Loucy (cell line): ENCODE measurements at regions not wholly inside any gene's neighbourhood (a gene's known extent, or its start where the extent isn't known, plus 50 kb on each side); places are given as distances from the start of the nearest gene placed in this dataset.

Experiments
- H2AFZ ChIP-seq: fragments of 200-600 bp; sonication (generic); 2 replicates; pipeline ENCODE4 v1.6.0; 2016; ENCODE audit warnings: antibody characterized with exemption, mild to moderate bottlenecking, low read length, moderate library complexity
- H3F3A ChIP-seq: fragments of 200-600 bp; 2 replicates; pipeline ENCODE4 v1.6.0; 2016; ENCODE audit warnings: antibody characterized with exemption, low read depth, mild to moderate bottlenecking
- H3K27me3 ChIP-seq: fragments of 200-600 bp; sonication (generic); 2 replicates; pipeline ENCODE4 v1.6.1; 2014; ENCODE audit warnings: low read length, mild to moderate bottlenecking; ENCODE audit not compliant: insufficient read depth, poor library complexity, severe bottlenecking
- H3K36me3 ChIP-seq: fragments of 200-600 bp; sonication (generic); 2 replicates; pipeline ENCODE4 v1.6.1; 2016; ENCODE audit warnings: low read length; ENCODE audit not compliant: insufficient read depth
- H3K4me1 ChIP-seq: fragments of 200-600 bp; sonication (generic); 2 replicates; pipeline ENCODE4 v1.5.1; 2014; ENCODE audit warnings: low read length, mild to moderate bottlenecking; ENCODE audit not compliant: insufficient read depth, poor library complexity, severe bottlenecking
- H3K4me2 ChIP-seq: fragments of 200-600 bp; sonication (generic); 2 replicates; pipeline ENCODE4 v1.6.0; 2014; ENCODE audit warnings: antibody characterized with exemption, low read length, low read depth, mild to moderate bottlenecking; ENCODE audit not compliant: poor library complexity, severe bottlenecking
- H3K4me3 ChIP-seq: fragments of 200-600 bp; sonication (generic); 2 replicates; pipeline ENCODE4 v1.5.1; 2014; ENCODE audit warnings: low read length, mild to moderate bottlenecking, mixed read lengths; ENCODE audit not compliant: poor library complexity, severe bottlenecking
- H3K79me2 ChIP-seq: fragments of 200-600 bp; sonication (generic); 2 replicates; pipeline ENCODE4 v1.6.1; 2014; ENCODE audit warnings: low read length; ENCODE audit not compliant: insufficient read depth
- H3K9ac ChIP-seq: fragments of 200-600 bp; sonication (generic); 2 replicates; pipeline ENCODE4 v1.6.0; 2014; ENCODE audit warnings: mild to moderate bottlenecking, low read depth, low read length, moderate library complexity; ENCODE audit not compliant: poor library complexity, severe bottlenecking
- H3K9me2 ChIP-seq: fragments of 200-600 bp; sonication (generic); replicated peaks from 2 replicates; pipeline ENCODE4 v1.6.1; 2016; ENCODE audit warnings: low read depth, low read length, mixed read lengths
- H3K9me3 ChIP-seq: fragments of 200-600 bp; sonication (generic); 2 replicates; pipeline ENCODE4 v1.6.1; 2014; ENCODE audit warnings: mild to moderate bottlenecking, antibody characterized with exemption, low read length, low read depth; ENCODE audit not compliant: insufficient read depth
- H4K20me1 ChIP-seq: fragments of 200-600 bp; sonication (generic); 2 replicates; pipeline ENCODE4 v1.6.0; 2014; ENCODE audit warnings: antibody characterized with exemption, low read length, mild to moderate bottlenecking; ENCODE audit not compliant: insufficient read depth, poor library complexity, severe bottlenecking
- EZH2phosphoT487 ChIP-seq: fragments of 200-600 bp; IDR thresholded peaks from 2 replicates; pipeline ENCODE4 v1.6.1; 2018; ENCODE audit warnings: antibody characterized with exemption, mild to moderate bottlenecking, moderate library complexity, borderline replicate concordance
- TF ChIP-seq, protein P1 (sequence below): fragments of 200-600 bp; sonication (generic); conservative IDR thresholded peaks from 2 replicates; pipeline ENCODE4 v1.5.1; 2014; ENCODE audit warnings: mild to moderate bottlenecking, antibody characterized with exemption, low read length

DNA sequence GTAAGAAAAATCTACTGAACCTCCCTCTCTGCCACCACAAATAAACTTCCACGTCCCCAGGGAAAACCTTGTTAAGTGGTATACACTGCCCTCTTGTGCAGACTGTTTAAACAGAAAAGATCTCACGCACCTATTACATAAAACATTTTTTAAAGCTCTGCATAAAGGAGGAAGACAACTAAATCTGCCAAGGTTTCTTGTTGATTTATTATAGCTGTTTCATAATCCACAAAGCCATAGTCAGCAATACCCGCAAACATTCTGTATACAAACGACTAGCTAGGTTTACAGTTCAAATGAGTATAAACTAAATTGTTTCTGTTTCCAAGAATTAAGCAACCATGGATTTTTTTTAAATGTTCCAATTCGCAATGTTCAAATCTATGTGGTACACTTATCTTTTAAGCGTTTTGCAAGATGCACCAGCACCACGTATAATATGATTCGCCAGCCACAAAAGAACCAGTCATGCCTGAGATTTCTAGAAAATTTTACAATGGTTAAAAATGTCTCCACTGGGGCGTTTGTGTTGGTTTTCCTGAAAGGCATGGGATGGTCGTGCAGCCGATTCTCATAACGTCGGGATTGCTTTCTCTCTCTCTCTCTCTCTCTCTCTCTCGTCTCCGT lies 164.6 kb downstream of the PRKX start:
- Histone ChIP-seq H2AFZ (no peak overlapping the region), H3K79me2 (no peaks in the 10 kb centered on the region), H3K36me3 (no peaks in the 10 kb centered on the region), H3K27me3 (no peaks in the 10 kb centered on the region), H3K9me3 (no peaks in the 10 kb centered on the region), H3K4me1 (peaks cover 4% of the 10 kb centered on the region), H3K4me3 (no peak overlapping the region), H4K20me1 (no peaks in the 10 kb centered on the region), H3K4me2 (no peak overlapping the region), H3K9ac (no peak overlapping the region), H3F3A (no peaks in the 10 kb centered on the region), H3K9me2 (no peaks in the 10 kb centered on the region)
- TF ChIP-seq EZH2phosphoT487: no peak
- TF ChIP-seq, protein P1, sequence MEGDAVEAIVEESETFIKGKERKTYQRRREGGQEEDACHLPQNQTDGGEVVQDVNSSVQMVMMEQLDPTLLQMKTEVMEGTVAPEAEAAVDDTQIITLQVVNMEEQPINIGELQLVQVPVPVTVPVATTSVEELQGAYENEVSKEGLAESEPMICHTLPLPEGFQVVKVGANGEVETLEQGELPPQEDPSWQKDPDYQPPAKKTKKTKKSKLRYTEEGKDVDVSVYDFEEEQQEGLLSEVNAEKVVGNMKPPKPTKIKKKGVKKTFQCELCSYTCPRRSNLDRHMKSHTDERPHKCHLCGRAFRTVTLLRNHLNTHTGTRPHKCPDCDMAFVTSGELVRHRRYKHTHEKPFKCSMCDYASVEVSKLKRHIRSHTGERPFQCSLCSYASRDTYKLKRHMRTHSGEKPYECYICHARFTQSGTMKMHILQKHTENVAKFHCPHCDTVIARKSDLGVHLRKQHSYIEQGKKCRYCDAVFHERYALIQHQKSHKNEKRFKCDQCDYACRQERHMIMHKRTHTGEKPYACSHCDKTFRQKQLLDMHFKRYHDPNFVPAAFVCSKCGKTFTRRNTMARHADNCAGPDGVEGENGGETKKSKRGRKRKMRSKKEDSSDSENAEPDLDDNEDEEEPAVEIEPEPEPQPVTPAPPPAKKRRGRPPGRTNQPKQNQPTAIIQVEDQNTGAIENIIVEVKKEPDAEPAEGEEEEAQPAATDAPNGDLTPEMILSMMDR: peak; percentile 18; the same call in 1 of the 2 replicates

GRCh38 chrX:3545901-3546300 lies 167.5 kb downstream of the PRKX start:
- H3F3A ChIP-seq: no peaks in the 10 kb centered on the region
- H3K9ac ChIP-seq: no peak overlapping the region
- H3K4me1 ChIP-seq: peaks cover 2% of the 10 kb centered on the region
- H4K20me1 ChIP-seq: no peaks in the 10 kb centered on the region
- H3K36me3 ChIP-seq: no peaks in the 10 kb centered on the region
- no peak overlapping the region for H2AFZ ChIP-seq
- no peaks in the 10 kb centered on the region for H3K9me2 ChIP-seq
- no peak overlapping the region for H3K4me3 ChIP-seq
- H3K79me2 ChIP-seq: no peaks in the 10 kb centered on the region
- H3K27me3 ChIP-seq: no peaks in the 10 kb centered on the region
- H3K4me2 ChIP-seq: no peak overlapping the region
- no peaks in the 10 kb centered on the region for H3K9me3 ChIP-seq
- TF ChIP-seq EZH2phosphoT487: no peak
- TF ChIP-seq, protein P1: no peak

GRCh38 chrX:3541336-3541735 lies 172.1 kb downstream of the PRKX start:
- Histone ChIP-seq H3K36me3 (no peaks in the 10 kb centered on the region), H3K9me2 (no peaks in the 10 kb centered on the region), H3K4me2 (no peak overlapping the region), H4K20me1 (no peaks in the 10 kb centered on the region), H3K27me3 (no peaks in the 10 kb centered on the region), H2AFZ (no peak overlapping the region), H3K79me2 (no peaks in the 10 kb centered on the region), H3K9ac (no peak overlapping the region), H3K9me3 (no peaks in the 10 kb centered on the region), H3K4me3 (no peak overlapping the region), H3F3A (no peaks in the 10 kb centered on the region), H3K4me1 (no peaks in the 10 kb centered on the region)
- TF ChIP-seq, protein P1: no peak
- no peak for TF ChIP-seq EZH2phosphoT487
